Lower leg skin (tissue), 3 donors: ENCODE measurements at regions not wholly inside any gene's neighbourhood (a gene's known extent, or its start where the extent isn't known, plus 50 kb on each side); places are given as distances from the start of the nearest gene placed in this dataset.

Experiments used
- CTCF ChIP-seq, 3 donors: fragments of 450-650 bp; IDR thresholded peaks; one replicate each; pipeline ENCODE4 v1.5.1; 2016; ENCODE audit warnings: antibody characterized with exemption in 3 of 3, mild to moderate bottlenecking in 3 of 3, moderate library complexity in 2 of 3
- POLR2A ChIP-seq, 2 donors: fragments of 450-650 bp; IDR thresholded peaks; one replicate each; pipeline ENCODE4 v1.6.1; 2016 to 2017; ENCODE audit warnings: antibody characterized with exemption in 2 of 2, mild to moderate bottlenecking in 1 of 2, moderate library complexity in 1 of 2

GRCh38 chr15:94611656-94612055, 380.3 kb downstream of the MCTP2 start:
- TF ChIP-seq CTCF (IDR thresholded peaks at IDR 0.05) (no peak), POLR2A (IDR thresholded peaks at IDR 0.05) (no peak)
